Endothelial cell of umbilical vein (primary cell): ENCODE measurements at regions not wholly inside any gene's neighbourhood (a gene's known extent, or its start where the extent isn't known, plus 50 kb on each side); places are given as distances from the start of the nearest gene placed in this dataset.

Source experiments
- BruUV-seq: library from RNA; stranded (reverse); fragments of 400-500 nt; replicated peaks from 2 replicates; lab custom pipeline; 2021; lab: Mats Ljungman, UMichigan
- CTCF ChIA-PET: fragments of 300-600, 350-600 bp; sonication (Branson Sonifier 250); formaldehyde crosslinking; loops from one replicate; lab custom pipeline; 2021; ENCODE audit warnings: antibody characterized with exemption, inconsistent platforms; lab: Charles Lee
- POLR2A ChIA-PET: fragments of 300-600, 350-600 bp; sonication (Branson Sonifier 250); formaldehyde crosslinking; loops from one replicate; lab custom pipeline; 2021; ENCODE audit warnings: antibody characterized with exemption, inconsistent platforms; lab: Charles Lee
- DNase-seq: peaks from one replicate; pipeline ENCODE4 v3.0.0-alpha.2; 2011; ENCODE audit warnings: low read depth, low spot score
- FAIRE-seq: peaks from 2 replicates; lab custom pipeline; 2011; peaks lifted over from hg19 to GRCh38; lab: Jason Lieb, UNC
- H2AFZ ChIP-seq: 2 replicates; pipeline ENCODE4 v1.6.0; 2012; ENCODE audit warnings: low read depth, low read length, control low read depth, inconsistent platforms
- H3K27ac ChIP-seq: 2 replicates; pipeline ENCODE4 v1.5.1; 2011; ENCODE audit warnings: low read depth, mild to moderate bottlenecking, control low read depth, low read length, moderate library complexity; ENCODE audit not compliant: insufficient read depth
- H3K27me3 ChIP-seq, 2 experiments: 2 replicates each; pipeline versions ENCODE4 v1.6.0 to v1.6.1; 2011; ENCODE audit warnings: low read length in 2 of 2, mixed read lengths in 1 of 2; ENCODE audit not compliant: control insufficient read depth in 2 of 2, insufficient read depth in 2 of 2
- H3K36me3 ChIP-seq, 2 experiments: 2 replicates in 1 of 2; 3 replicates in 1 of 2; pipeline ENCODE4 v1.5.1; 2011; ENCODE audit warnings: low read length in 2 of 2, mild to moderate bottlenecking in 1 of 2, moderate library complexity in 1 of 2; ENCODE audit not compliant: control insufficient read depth in 2 of 2, insufficient read depth in 2 of 2; ENCODE audit errors: extremely low read depth in 1 of 2
- H3K4me1 ChIP-seq: 3 replicates; pipeline ENCODE4 v1.5.1; 2011; ENCODE audit warnings: mild to moderate bottlenecking, low read length; ENCODE audit not compliant: control insufficient read depth, insufficient read depth; ENCODE audit errors: extremely low read depth
- H3K4me2 ChIP-seq: 2 replicates; pipeline ENCODE4 v1.6.1; 2011; ENCODE audit warnings: low read length, control low read depth, mixed read lengths; ENCODE audit not compliant: insufficient read depth
- H3K4me3 ChIP-seq, 3 experiments: fragments of 200-600 bp in 1 of 3; sonication (generic), shearing (Covaris generic) in 1 of 3; replicated peaks in 1 of 3; 2 replicates each; pipeline ENCODE4 v1.5.1; 2011 to 2016; ENCODE audit warnings: control low read depth in 3 of 3, low read length in 3 of 3, mild to moderate bottlenecking in 2 of 3, inconsistent platforms in 1 of 3, low read depth in 1 of 3, moderate library complexity in 1 of 3; ENCODE audit not compliant: insufficient read depth in 1 of 3
- H3K79me2 ChIP-seq: 2 replicates; pipeline ENCODE4 v1.6.0; 2012; ENCODE audit warnings: low read length, inconsistent platforms; ENCODE audit not compliant: control insufficient read depth, insufficient read depth
- H3K9ac ChIP-seq: replicated peaks from 2 replicates; pipeline ENCODE3; 2011; ENCODE audit warnings: low read length, control low read depth; ENCODE audit not compliant: insufficient read depth; ENCODE audit errors: extremely low read depth
- H3K9me1 ChIP-seq: replicated peaks from 3 replicates; pipeline ENCODE4 v1.6.0; 2011; ENCODE audit warnings: mild to moderate bottlenecking, low read length; ENCODE audit not compliant: control insufficient read depth, insufficient read depth; ENCODE audit errors: extremely low read depth
- H3K9me3 ChIP-seq: replicated peaks from 2 replicates; pipeline ENCODE4 v1.5.1; 2012; ENCODE audit warnings: low read length, inconsistent platforms; ENCODE audit not compliant: control insufficient read depth, insufficient read depth
- H4K20me1 ChIP-seq: replicated peaks from 2 replicates; pipeline ENCODE3; 2011; ENCODE audit warnings: mild to moderate bottlenecking, low read length; ENCODE audit not compliant: control insufficient read depth, insufficient read depth; ENCODE audit errors: extremely low read depth
- CTCF ChIP-seq, 2 donors: IDR thresholded peaks; 1 replicate in 1 of 2; 2 replicates in 1 of 2; pipeline ENCODE4 v1.5.1; 2011; ENCODE audit warnings: low read length in 2 of 2, mild to moderate bottlenecking in 2 of 2, moderate library complexity in 2 of 2, control low read depth in 1 of 2, inconsistent platforms in 1 of 2, low read depth in 1 of 2; ENCODE audit not compliant: insufficient read depth in 1 of 2; ENCODE audit errors: extremely low read depth in 1 of 2
- EZH2 ChIP-seq: IDR thresholded peaks from 2 replicates; pipeline ENCODE4 v1.6.1; 2012; ENCODE audit warnings: borderline replicate concordance, low read depth, mild to moderate bottlenecking, moderate library complexity, low read length, inconsistent platforms; ENCODE audit not compliant: severe bottlenecking
- FOS ChIP-seq: IDR thresholded peaks from 2 replicates; pipeline ENCODE4 v1.6.1; 2011; ENCODE audit warnings: mild to moderate bottlenecking, low read length, moderate library complexity, borderline replicate concordance; ENCODE audit not compliant: insufficient read depth
- GATA2 ChIP-seq: IDR thresholded peaks from 2 replicates; pipeline ENCODE4 v1.7.0; 2011; ENCODE audit warnings: low read depth, mild to moderate bottlenecking, moderate library complexity, mixed read lengths, low read length; ENCODE audit not compliant: insufficient read length, insufficient read depth
- JUN ChIP-seq: IDR thresholded peaks from 2 replicates; pipeline ENCODE4 v1.6.1; 2011; ENCODE audit warnings: borderline replicate concordance, low read depth; ENCODE audit not compliant: insufficient read length, insufficient read depth
- MYC ChIP-seq: IDR thresholded peaks from one replicate; pipeline ENCODE4 v1.6.1; 2011; ENCODE audit warnings: mild to moderate bottlenecking, low read depth, low read length
- POLR2A ChIP-seq: IDR thresholded peaks from 2 replicates; pipeline ENCODE4 v1.6.1; 2012; ENCODE audit warnings: low read depth, mild to moderate bottlenecking, control low read depth, low read length
- POLR2AphosphoS5 ChIP-seq: IDR thresholded peaks from 2 replicates; pipeline ENCODE4 v1.6.1; 2012; ENCODE audit warnings: low read depth, mild to moderate bottlenecking, control low read depth, low read length, moderate library complexity; ENCODE audit not compliant: insufficient read depth
- dilution Hi-C: fragments of 300-500 bp; cut with MboI; formaldehyde crosslinking; loops from one replicate; pipeline ENCODE4 v1.15.0; 2019; ENCODE audit warnings: low sequenced_read_pairs; ENCODE audit not compliant: extremely low pct_ligation_motif_present
- intact Hi-C: fragments of 100-400 bp; cut with micrococcal nuclease; formaldehyde crosslinking; loops from one replicate; pipeline ENCODE4 v1.10.0; 2022
- TF ChIP-seq, protein P1 (sequence below): IDR thresholded peaks from 2 replicates; pipeline ENCODE4 v1.6.1; 2011; ENCODE audit not compliant: insufficient read depth, insufficient read length

DNA sequence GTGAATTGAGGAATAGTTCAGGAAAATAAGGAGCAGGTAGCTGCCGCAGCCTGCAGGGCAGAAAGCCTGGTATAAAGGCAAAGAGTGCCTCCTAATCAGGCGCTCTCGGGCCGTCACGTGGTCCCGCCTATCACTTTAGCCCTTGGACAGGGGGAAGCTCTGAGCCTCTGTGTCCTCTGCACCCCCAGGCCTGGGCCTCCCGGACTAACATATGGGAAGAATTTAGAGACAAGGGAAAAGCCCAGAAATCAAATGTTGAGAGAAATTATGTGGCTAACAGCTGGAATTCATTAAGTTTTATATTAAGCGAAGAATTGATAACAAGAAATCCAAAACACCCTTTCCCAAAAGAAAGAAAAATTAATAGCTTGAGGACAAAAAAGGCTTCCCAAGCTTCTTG is 417.7 kb downstream of the ATP23 start:
- ChIA-PET POLR2A (no interaction called here), CTCF (interaction anchor here (1.2 to 1.9 kb wide), 5 partner anchors 12 to 398 kb away, joined by 3 to 8 read pairs (median 5); no protein-coding TSS in a partner anchor)
- H3K27me3 ChIP-seq = no peaks in the 10 kb centered on the region
- no peaks in the 10 kb centered on the region for H3K9me3 ChIP-seq
- H3K4me3 ChIP-seq = no peak overlapping the region
- intact Hi-C loops (no loop called here), dilution Hi-C loops (no loop called here)
- no peak overlapping the region for H2AFZ ChIP-seq
- TF ChIP-seq JUN (no peak), POLR2A (no peak), FOS (no peak), CTCF (IDR thresholded peaks at IDR 0.05; ENCODE audit: extremely low read depth in 1 of 2, insufficient read depth in 1 of 2, low read depth in 1 of 2, low read length in 2 of 2) (no peak), POLR2AphosphoS5 (no peak), MYC (no peak), GATA2 (no peak), EZH2 (no peak)
- TF ChIP-seq, protein P1, sequence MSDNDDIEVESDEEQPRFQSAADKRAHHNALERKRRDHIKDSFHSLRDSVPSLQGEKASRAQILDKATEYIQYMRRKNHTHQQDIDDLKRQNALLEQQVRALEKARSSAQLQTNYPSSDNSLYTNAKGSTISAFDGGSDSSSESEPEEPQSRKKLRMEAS = no peak
- no peak overlapping the region for H3K27ac ChIP-seq
- no peaks in the 10 kb centered on the region for H4K20me1 ChIP-seq
- BruUV-seq = no TSS peak
- no peaks in the 10 kb centered on the region for H3K9me1 ChIP-seq
- DNase-seq (no peak), FAIRE-seq (no peak)
- no peaks in the 10 kb centered on the region for H3K79me2 ChIP-seq
- no peaks in the 10 kb centered on the region for H3K4me1 ChIP-seq
- H3K4me2 ChIP-seq = no peak overlapping the region
- no peak overlapping the region for H3K9ac ChIP-seq
- no peaks in the 10 kb centered on the region for H3K36me3 ChIP-seq
